ENCODE measurements at regions not wholly inside any gene's neighbourhood (a gene's known extent, or its start where the extent isn't known, plus 50 kb on each side); places are given as distances from the start of the nearest gene placed in this dataset.

- DNase-seq (ENCODE audit: low spot score): no peak
- TF ChIP-seq CTCF (IDR thresholded peaks at IDR 0.05; ENCODE audit: extremely low read depth, missing control alignments): no peak
Measured at GRCh38 chr16:72373201-72373600, 201.2 kb upstream of the PMFBP1 start.

- DNase-seq (ENCODE audit: low spot score): no peak
- TF ChIP-seq CTCF (IDR thresholded peaks at IDR 0.05; ENCODE audit: extremely low read depth, missing control alignments): no peak
Measured at GRCh38 chr16:72372087-72373045, 200.4 kb upstream of the PMFBP1 start.

GRCh38 chr16:72371307-72372086 is 199.5 kb upstream of the PMFBP1 start:
- TF ChIP-seq CTCF (IDR thresholded peaks at IDR 0.05; ENCODE audit: extremely low read depth, missing control alignments): no peak
- DNase-seq (ENCODE audit: low spot score): no peak

- no peak for TF ChIP-seq CTCF (IDR thresholded peaks at IDR 0.05; ENCODE audit: extremely low read depth, missing control alignments)
- DNase-seq (ENCODE audit: low spot score): no peak
Measured at GRCh38 chr16:72369274-72369673, 197.3 kb upstream of the PMFBP1 start.

- no peak for DNase-seq (ENCODE audit: low spot score)
- TF ChIP-seq CTCF (IDR thresholded peaks at IDR 0.05; ENCODE audit: extremely low read depth, missing control alignments): no peak
Measured at GRCh38 chr16:72367851-72368250, 195.9 kb upstream of the PMFBP1 start.

GRCh38 chr16:72362973-72363372 is 191.0 kb upstream of the PMFBP1 start:
- no peak for TF ChIP-seq CTCF (IDR thresholded peaks at IDR 0.05; ENCODE audit: extremely low read depth, missing control alignments)
- DNase-seq (ENCODE audit: low spot score): no peak

- no peak for DNase-seq (ENCODE audit: low spot score)
- no peak for TF ChIP-seq CTCF (IDR thresholded peaks at IDR 0.05; ENCODE audit: extremely low read depth, missing control alignments)
Measured at GRCh38 chr16:72362476-72362875, 190.5 kb upstream of the PMFBP1 start.

All from GM20000 (cell line).